T-helper 2 cell (primary cell): ENCODE measurements at regions not wholly inside any gene's neighbourhood (a gene's known extent, or its start where the extent isn't known, plus 50 kb on each side); places are given as distances from the start of the nearest gene placed in this dataset.
"Not testable (repeated sequence)": the region's sequence is repeated elsewhere in the genome, so short reads cannot be mapped to it uniquely, and the experiment has no call there.

ENCODE experiments used
- DNase-seq, 5 experiments: peaks; one replicate each; pipeline versions ENCODE4 v3.0.0 to v3.0.0-alpha.2; 2012 to 2022

- DNase-seq = no peak
Measured at GRCh38 chr13:50460358-50460757, 383.1 kb downstream of the DLEU7 start.

GRCh38 chr13:50461189-50461588, 382.3 kb downstream of the DLEU7 start:
- no peak for DNase-seq

GRCh38 chr13:50463719-50464118, 379.8 kb downstream of the DLEU7 start:
- DNase-seq = no peak

GRCh38 chr13:50464349-50465251, 378.9 kb downstream of the DLEU7 start:
- no peak for DNase-seq

GRCh38 chr13:50466456-50466855, 377.0 kb downstream of the DLEU7 start:
- no peak for DNase-seq

GRCh38 chr13:50467156-50468110, 376.1 kb downstream of the DLEU7 start:
- no peak for DNase-seq

- DNase-seq = no peak
Measured at GRCh38 chr13:50468849-50469669, 374.4 kb downstream of the DLEU7 start.

GRCh38 chr13:50473050-50473449, 370.4 kb downstream of the DLEU7 start:
- not testable (repeated sequence) for DNase-seq

GRCh38 chr13:50474088-50474662, 369.3 kb downstream of the DLEU7 start:
- no peak for DNase-seq

GRCh38 chr13:50476577-50477285, 366.8 kb downstream of the DLEU7 start:
- DNase-seq = no peak

GRCh38 chr13:50481936-50482335, 361.6 kb downstream of the DLEU7 start:
- DNase-seq = no peak

GRCh38 chr13:50483416-50483815, 360.1 kb downstream of the DLEU7 start:
- DNase-seq = no peak

GRCh38 chr13:50484472-50485113, 358.9 kb downstream of the DLEU7 start:
- no peak for DNase-seq

- no peak for DNase-seq
Measured at GRCh38 chr13:50485979-50486935, 357.2 kb downstream of the DLEU7 start.

GRCh38 chr13:50493683-50494082, 349.8 kb downstream of the DLEU7 start:
- DNase-seq = no peak

GRCh38 chr13:50494138-50494537, 349.4 kb downstream of the DLEU7 start:
- DNase-seq = no peak

GRCh38 chr13:50503212-50503611, 340.3 kb downstream of the DLEU7 start:
- DNase-seq = not testable (repeated sequence)

GRCh38 chr13:50509167-50509566, 334.3 kb downstream of the DLEU7 start:
- no peak for DNase-seq

- no peak for DNase-seq
Measured at GRCh38 chr13:50509771-50510441, 333.6 kb downstream of the DLEU7 start.
